Neural cell (in vitro differentiated cells): ENCODE measurements at regions not wholly inside any gene's neighbourhood (a gene's known extent, or its start where the extent isn't known, plus 50 kb on each side); places are given as distances from the start of the nearest gene placed in this dataset.

Source experiments
- H2AFZ ChIP-seq: fragments of 200-600, 300-800 bp; sonication (generic), shearing (Covaris generic); 2 replicates; pipeline ENCODE4 v1.6.0; 2014; ENCODE audit warnings: low read depth, mild to moderate bottlenecking, antibody characterized with exemption, low read length, moderate library complexity
- H3F3A ChIP-seq: fragments of 200-600 bp; shearing (Covaris generic); 2 replicates; pipeline ENCODE4 v1.6.1; 2016; ENCODE audit warnings: mild to moderate bottlenecking, moderate library complexity, mixed read lengths, antibody characterized with exemption, low read length; ENCODE audit not compliant: insufficient read depth, poor library complexity, severe bottlenecking
- H3K27ac ChIP-seq: fragments of 200-600, 300-800 bp; sonication (generic), shearing (Covaris generic); 2 replicates; pipeline ENCODE4 v1.5.1; 2014; ENCODE audit warnings: mild to moderate bottlenecking, low read length, moderate library complexity
- H3K27me3 ChIP-seq: fragments of 300-800, 200-600 bp; sonication (generic), shearing (Covaris generic); 2 replicates; pipeline ENCODE4 v1.6.0; 2014; ENCODE audit warnings: mild to moderate bottlenecking, low read depth, low read length, moderate library complexity; ENCODE audit not compliant: insufficient read depth
- H3K36me3 ChIP-seq: fragments of 300-800, 200-600 bp; sonication (generic), shearing (Covaris generic); 2 replicates; pipeline ENCODE4 v1.5.1; 2014; ENCODE audit warnings: mild to moderate bottlenecking, antibody characterized with exemption, low read length, moderate library complexity; ENCODE audit not compliant: insufficient read depth
- H3K4me2 ChIP-seq: fragments of 300-800, 200-600 bp; sonication (generic), shearing (Covaris generic); 2 replicates; pipeline ENCODE4 v1.6.0; 2014; ENCODE audit warnings: mild to moderate bottlenecking, low read length
- H3K4me3 ChIP-seq: fragments of 300-800, 200-600 bp; sonication (generic), shearing (Covaris generic); 2 replicates; pipeline ENCODE4 v1.5.1; 2014; ENCODE audit warnings: mild to moderate bottlenecking, low read length, moderate library complexity
- H3K79me2 ChIP-seq: fragments of 200-600 bp; shearing (Covaris generic); replicated peaks from 2 replicates; pipeline ENCODE4 v1.6.0; 2014; ENCODE audit warnings: mild to moderate bottlenecking, low read length, moderate library complexity; ENCODE audit not compliant: insufficient read depth
- H3K9ac ChIP-seq: fragments of 300-800, 200-600 bp; sonication (generic), shearing (Covaris generic); 2 replicates; pipeline ENCODE4 v1.6.1; 2016; ENCODE audit warnings: mild to moderate bottlenecking, low read length, mixed read lengths
- H3K9me2 ChIP-seq: fragments of 200-600 bp; shearing (Covaris generic); 2 replicates; pipeline ENCODE4 v1.6.1; 2016; ENCODE audit warnings: mild to moderate bottlenecking, low read length, mixed read lengths; ENCODE audit not compliant: insufficient read depth
- H3K9me3 ChIP-seq: fragments of 200-600, 300-800 bp; sonication (generic), shearing (Covaris generic); 2 replicates; pipeline ENCODE4 v1.6.1; 2016; ENCODE audit warnings: mild to moderate bottlenecking, mixed run types, low read length, moderate library complexity, mixed read lengths
- H4K20me1 ChIP-seq: fragments of 200-600 bp; shearing (Covaris generic); 2 replicates; pipeline ENCODE4 v1.6.1; 2016; ENCODE audit warnings: mild to moderate bottlenecking, mixed run types; ENCODE audit not compliant: insufficient read depth
- CTCF ChIP-seq: fragments of 450-650 bp; IDR thresholded peaks from 2 replicates; pipeline ENCODE4 v1.5.1; 2014; ENCODE audit warnings: antibody characterized with exemption, mild to moderate bottlenecking, moderate library complexity; ENCODE audit not compliant: poor library complexity, severe bottlenecking
- EP300 ChIP-seq: fragments of 450-650 bp; conservative IDR thresholded peaks from 2 replicates; pipeline ENCODE4 v1.6.1; 2014; ENCODE audit warnings: antibody characterized with exemption, mild to moderate bottlenecking, moderate library complexity; ENCODE audit not compliant: poor library complexity, severe bottlenecking
- EZH2 ChIP-seq: fragments of 200-600, 300-800 bp; shearing (Covaris generic), sonication (generic); IDR thresholded peaks from 2 replicates; pipeline ENCODE4 v1.6.1; 2014; ENCODE audit warnings: antibody characterized with exemption, low read length, borderline replicate concordance, mild to moderate bottlenecking; ENCODE audit not compliant: insufficient read depth, poor library complexity, severe bottlenecking
- MXI1 ChIP-seq: fragments of 450-650 bp; conservative IDR thresholded peaks from 2 replicates; pipeline ENCODE4 v1.6.1; 2014; ENCODE audit warnings: antibody characterized with exemption, mild to moderate bottlenecking; ENCODE audit not compliant: poor library complexity, severe bottlenecking
- POLR2AphosphoS5 ChIP-seq: IDR thresholded peaks from 2 replicates; pipeline ENCODE4 v1.6.1; 2012
- RAD21 ChIP-seq: fragments of 450-650 bp; conservative IDR thresholded peaks from 2 replicates; pipeline ENCODE4 v1.6.1; 2014; ENCODE audit warnings: antibody characterized with exemption, mild to moderate bottlenecking, moderate library complexity
- REST ChIP-seq: IDR thresholded peaks from 2 replicates; pipeline ENCODE4 v1.6.1; 2012; ENCODE audit warnings: borderline replicate concordance
- SMC3 ChIP-seq: fragments of 450-650 bp; conservative IDR thresholded peaks from 2 replicates; pipeline ENCODE4 v1.6.1; 2014; ENCODE audit warnings: antibody characterized with exemption, mild to moderate bottlenecking, moderate library complexity; ENCODE audit not compliant: poor library complexity
- TAF1 ChIP-seq: IDR thresholded peaks from 2 replicates; pipeline ENCODE4 v1.6.1; 2012; ENCODE audit warnings: low read depth

DNA sequence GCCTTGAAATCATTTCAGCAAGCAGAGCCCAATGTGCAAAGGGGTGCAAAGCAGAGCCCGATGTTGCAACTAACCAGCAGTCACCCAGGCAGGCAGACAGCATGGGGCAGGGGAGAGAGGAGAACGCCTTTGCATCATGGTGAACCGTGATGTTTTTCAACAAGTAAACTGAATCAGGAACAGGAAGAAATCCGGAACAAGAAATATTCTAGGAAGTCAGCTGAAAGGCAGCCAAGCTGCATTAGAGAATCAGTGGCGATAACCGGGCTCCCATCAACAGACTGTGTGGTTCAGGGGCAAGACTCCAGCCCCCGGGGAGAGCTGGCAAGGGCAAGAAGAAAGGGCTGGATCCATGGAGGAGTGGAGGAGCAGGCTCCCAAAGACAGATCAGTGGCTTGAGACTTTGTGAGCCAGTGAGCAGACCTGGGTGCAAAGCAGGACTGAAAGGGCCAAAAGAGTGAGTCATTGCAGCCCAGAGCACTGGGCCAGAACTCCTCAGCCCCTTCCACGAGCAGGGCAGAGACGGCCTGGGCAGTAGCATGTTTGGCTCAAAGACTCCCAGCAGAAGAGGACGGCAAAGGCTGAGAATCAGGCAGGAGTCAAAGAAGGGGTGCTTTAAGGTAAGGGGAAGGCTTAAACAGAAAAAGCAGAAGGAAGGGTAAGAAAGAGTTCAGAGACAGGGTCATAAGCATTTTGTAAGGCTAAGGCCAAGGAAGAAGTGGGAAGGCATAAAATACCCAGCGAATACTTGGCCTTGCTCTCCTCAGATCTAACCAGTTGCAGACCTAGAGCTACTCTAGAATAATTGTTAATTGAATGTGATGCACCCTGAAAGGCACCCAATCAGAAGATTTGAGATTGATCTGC lies 155.0 kb downstream of the SETD4 start:
- H3K4me3 ChIP-seq = no peak overlapping the region
- H3K36me3 ChIP-seq = no peaks in the 10 kb centered on the region
- H2AFZ ChIP-seq = no peak overlapping the region
- no peaks in the 10 kb centered on the region for H3F3A ChIP-seq
- no peaks in the 10 kb centered on the region for H3K27me3 ChIP-seq
- H3K9me2 ChIP-seq = no peaks in the 10 kb centered on the region
- H3K79me2 ChIP-seq = no peaks in the 10 kb centered on the region
- H3K27ac ChIP-seq = no peak overlapping the region
- H3K9ac ChIP-seq = no peak overlapping the region
- TF ChIP-seq MXI1 (no peak), TAF1 (no peak), RAD21 (no peak), SMC3 (no peak), EZH2 (no peak), REST (no peak), EP300 (no peak), CTCF (no peak), POLR2AphosphoS5 (no peak)
- no peaks in the 10 kb centered on the region for H4K20me1 ChIP-seq
- H3K4me2 ChIP-seq = no peak overlapping the region
- no peaks in the 10 kb centered on the region for H3K9me3 ChIP-seq

- H3K4me3 ChIP-seq = no peak overlapping the region
- no peaks in the 10 kb centered on the region for H4K20me1 ChIP-seq
- H3K27me3 ChIP-seq = no peaks in the 10 kb centered on the region
- H3K79me2 ChIP-seq = no peaks in the 10 kb centered on the region
- no peak overlapping the region for H3K27ac ChIP-seq
- H3K4me2 ChIP-seq = no peak overlapping the region
- H3K36me3 ChIP-seq = no peaks in the 10 kb centered on the region
- no peak for TF ChIP-seq POLR2AphosphoS5
- no peak for TF ChIP-seq CTCF
- TF ChIP-seq MXI1 = no peak
- no peaks in the 10 kb centered on the region for H3F3A ChIP-seq
- no peak overlapping the region for H2AFZ ChIP-seq
- H3K9me2 ChIP-seq = no peaks in the 10 kb centered on the region
- H3K9me3 ChIP-seq = no peaks in the 10 kb centered on the region
- no peak overlapping the region for H3K9ac ChIP-seq
These were observed 159.8 kb downstream of the SETD4 start for GRCh38 chr21:35900539-35900938.
